GM19452 (cell line): ENCODE measurements at regions not wholly inside any gene's neighbourhood (a gene's known extent, or its start where the extent isn't known, plus 50 kb on each side); places are given as distances from the start of the nearest gene placed in this dataset.
"Not testable (repeated sequence)": the region's sequence is repeated elsewhere in the genome, so short reads cannot be mapped to it uniquely, and the experiment has no call there.

Experiments
- ATAC-seq: cut with Tn5 transposase; IDR thresholded peaks from one replicate; pipeline ENCODE4 v1.9.1; 2021; ENCODE audit not compliant: unreplicated experiment

GRCh38 chr5:67889870-67890269 lies 325.7 kb upstream of the PIK3R1 start:
- not testable (repeated sequence) for ATAC-seq

- no peak for ATAC-seq
These were observed 327.8 kb upstream of the PIK3R1 start for GRCh38 chr5:67887748-67888161.

DNA sequence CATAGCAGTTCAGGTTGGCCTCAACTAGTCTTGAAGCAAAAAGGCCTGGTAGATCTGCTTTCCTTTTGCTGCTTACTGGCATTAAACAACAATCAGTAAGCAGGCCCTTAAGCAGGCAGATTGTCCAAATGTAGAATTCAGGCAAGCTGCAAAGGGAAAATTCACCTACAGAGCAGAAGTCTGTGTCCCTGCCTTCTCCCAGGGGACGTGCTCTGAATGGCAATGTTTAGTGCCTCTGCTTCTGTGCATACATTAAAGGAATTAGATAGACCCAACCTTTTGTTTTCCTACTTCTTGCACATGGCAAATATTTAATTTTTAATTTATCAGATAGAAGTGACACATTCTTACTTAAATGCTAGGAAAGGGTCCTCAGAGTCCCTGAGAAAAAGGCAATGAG lies 328.8 kb upstream of the PIK3R1 start:
- no peak for ATAC-seq

GRCh38 chr5:67880876-67881275 lies 334.7 kb upstream of the PIK3R1 start:
- ATAC-seq = no peak

DNA sequence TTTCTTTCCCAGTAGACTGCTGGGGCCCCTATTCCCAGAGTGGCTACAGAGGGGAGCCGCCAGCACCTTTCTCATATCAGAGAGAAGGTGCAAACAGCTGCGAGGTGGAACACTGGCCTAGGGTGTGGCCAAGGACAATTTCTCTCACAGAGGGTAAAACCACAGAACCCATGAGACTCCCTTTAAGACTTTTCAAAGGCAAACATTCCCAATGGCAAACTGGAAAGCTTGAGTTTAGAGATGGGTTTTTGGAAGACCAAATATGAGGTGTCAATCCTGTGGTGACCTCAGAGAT lies 335.1 kb upstream of the PIK3R1 start:
- no peak for ATAC-seq

GRCh38 chr5:67879620-67880510 lies 335.7 kb upstream of the PIK3R1 start:
- no peak for ATAC-seq

DNA sequence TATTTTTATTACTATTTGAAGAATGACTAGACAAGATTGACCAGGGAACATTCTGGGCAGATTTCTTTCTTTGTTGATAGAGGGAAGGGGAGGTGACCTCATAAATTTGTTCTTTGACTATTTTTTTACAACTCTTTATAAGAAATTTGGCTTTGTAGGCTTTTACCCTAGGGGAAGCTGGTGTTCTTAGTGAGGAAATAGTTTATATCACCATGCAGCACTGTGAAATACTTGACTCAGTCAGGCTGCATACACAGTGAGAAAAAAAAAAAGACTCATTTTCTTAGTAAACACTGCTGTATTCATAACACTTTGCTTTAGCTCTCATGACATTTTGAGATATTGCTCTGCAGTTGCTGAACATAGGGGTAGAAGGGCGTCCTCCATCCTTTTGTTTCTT lies 336.6 kb upstream of the PIK3R1 start:
- ATAC-seq = no peak

DNA sequence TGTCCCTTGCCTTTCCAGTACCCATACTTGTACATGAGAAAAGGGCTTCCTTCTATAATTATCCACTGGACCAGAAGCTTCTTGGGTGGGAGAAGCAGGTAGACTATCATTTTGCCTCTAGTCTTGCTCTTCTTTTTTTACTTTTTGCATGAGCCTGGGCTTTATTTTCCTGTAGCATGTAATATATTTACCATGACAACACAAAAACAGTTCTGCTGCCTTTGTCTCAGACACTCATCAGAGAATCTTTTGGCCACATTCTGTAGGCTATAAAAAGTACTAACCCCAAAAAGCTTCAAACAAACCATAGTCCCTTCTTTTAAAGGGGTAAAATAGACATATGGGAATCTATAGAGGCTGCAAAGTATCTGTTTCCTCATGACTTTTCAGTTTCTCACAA lies 339.2 kb upstream of the PIK3R1 start:
- ATAC-seq = no peak

- no peak for ATAC-seq
These were observed 340.0 kb upstream of the PIK3R1 start for GRCh38 chr5:67875601-67876000.

GRCh38 chr5:67873935-67874334 lies 341.6 kb upstream of the PIK3R1 start:
- no peak for ATAC-seq

DNA sequence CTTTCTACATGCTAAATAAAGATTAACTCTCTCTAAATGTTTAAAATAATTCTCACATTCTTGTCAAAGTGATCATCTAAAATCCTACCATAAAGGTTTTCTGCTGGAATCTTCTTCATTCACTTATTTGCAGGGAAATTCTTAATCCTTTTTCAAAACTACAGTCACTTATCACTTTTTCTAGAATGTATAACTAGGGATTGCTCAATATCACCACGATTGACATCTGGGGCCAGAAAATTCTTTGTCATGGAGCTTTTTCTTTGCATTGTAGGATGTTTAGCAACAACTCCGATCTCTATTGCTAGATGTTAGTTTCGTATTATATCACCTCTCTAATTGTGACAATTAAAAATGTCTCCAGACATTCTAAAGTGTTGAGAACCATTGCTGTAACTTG lies 344.9 kb upstream of the PIK3R1 start:
- ATAC-seq = no peak

DNA sequence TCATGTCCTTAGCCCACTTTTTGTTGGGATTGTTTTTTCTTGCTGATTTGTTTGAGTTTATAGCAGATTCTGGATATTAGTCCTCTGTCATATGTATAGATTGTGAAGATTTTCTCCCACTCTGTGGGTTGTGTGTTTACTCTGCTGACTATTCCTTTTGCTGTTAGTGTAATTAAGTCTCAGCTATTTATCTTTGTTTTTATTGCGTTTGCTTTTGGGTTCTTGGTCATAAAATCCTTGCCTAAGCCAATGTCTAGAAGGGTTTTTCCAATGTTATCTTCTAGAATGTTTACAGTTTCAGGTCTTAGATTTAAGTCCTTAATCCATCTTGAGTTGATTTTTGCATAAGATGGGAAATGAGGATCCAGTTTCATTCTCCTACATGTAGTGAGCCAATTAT lies 351.2 kb upstream of the PIK3R1 start:
- ATAC-seq = not testable (repeated sequence)

GRCh38 chr5:67858471-67859031 lies 357.0 kb upstream of the PIK3R1 start:
- ATAC-seq = no peak

- ATAC-seq = no peak
These were observed 358.1 kb upstream of the PIK3R1 start for GRCh38 chr5:67857502-67857901.

GRCh38 chr5:67855523-67855922 lies 360.0 kb upstream of the PIK3R1 start:
- no peak for ATAC-seq

DNA sequence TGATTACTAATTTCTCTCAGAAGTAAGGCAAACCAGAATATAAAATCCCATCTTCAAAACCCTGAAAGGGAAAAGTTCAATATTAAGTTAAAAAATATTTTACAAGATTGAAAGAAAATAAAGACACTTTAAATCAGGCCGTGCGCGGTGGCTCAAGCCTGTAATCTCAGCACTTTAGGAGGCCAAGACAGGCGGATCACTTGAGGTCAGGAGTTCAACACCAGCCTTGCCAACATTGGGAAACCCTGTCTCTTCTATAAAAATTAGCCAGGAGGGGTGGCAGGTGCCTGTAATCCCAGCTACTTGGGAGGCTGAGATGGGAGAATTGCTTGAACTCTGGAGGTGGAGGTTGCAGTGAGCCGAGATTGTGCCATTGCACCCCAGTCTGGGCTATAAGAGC lies 364.6 kb upstream of the PIK3R1 start:
- ATAC-seq = not testable (repeated sequence)

- no peak for ATAC-seq
These were observed 370.6 kb upstream of the PIK3R1 start for GRCh38 chr5:67844924-67845323.

DNA sequence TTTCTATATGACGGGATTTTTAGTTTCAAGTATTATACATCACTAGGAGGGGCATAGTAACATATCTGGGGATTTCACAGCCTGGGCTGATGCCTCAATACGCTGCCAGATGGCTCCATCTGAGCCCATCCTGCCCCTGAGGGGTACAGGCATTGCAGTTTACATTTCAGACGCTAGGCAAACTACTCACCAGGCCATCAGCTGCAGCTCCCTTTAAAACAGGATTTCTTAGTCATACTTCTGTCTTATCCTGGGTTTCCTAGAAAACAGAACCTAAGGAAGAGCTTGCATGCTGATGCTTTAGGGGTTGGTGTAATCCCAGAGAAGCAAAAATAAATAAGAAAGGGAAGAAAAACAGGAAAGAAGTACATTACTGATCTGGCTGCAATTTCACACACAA lies 372.8 kb upstream of the PIK3R1 start:
- ATAC-seq = no peak

- not testable (repeated sequence) for ATAC-seq
These were observed 378.3 kb upstream of the PIK3R1 start for GRCh38 chr5:67837225-67837624.

- not testable (repeated sequence) for ATAC-seq
These were observed 379.1 kb upstream of the PIK3R1 start for GRCh38 chr5:67836496-67836895.

- no peak for ATAC-seq
These were observed 384.5 kb upstream of the PIK3R1 start for GRCh38 chr5:67831048-67831447.

GRCh38 chr5:67827541-67827940 lies 388.0 kb upstream of the PIK3R1 start:
- no peak for ATAC-seq

- ATAC-seq = no peak
These were observed 390.7 kb upstream of the PIK3R1 start for GRCh38 chr5:67824852-67825251.
